ENCODE measurements at regions not wholly inside any gene's neighbourhood (a gene's known extent, or its start where the extent isn't known, plus 50 kb on each side); places are given as distances from the start of the nearest gene placed in this dataset.
A peak's percentile ranks its signal among the peaks of the same experiment; 100 is the strongest.

DNA sequence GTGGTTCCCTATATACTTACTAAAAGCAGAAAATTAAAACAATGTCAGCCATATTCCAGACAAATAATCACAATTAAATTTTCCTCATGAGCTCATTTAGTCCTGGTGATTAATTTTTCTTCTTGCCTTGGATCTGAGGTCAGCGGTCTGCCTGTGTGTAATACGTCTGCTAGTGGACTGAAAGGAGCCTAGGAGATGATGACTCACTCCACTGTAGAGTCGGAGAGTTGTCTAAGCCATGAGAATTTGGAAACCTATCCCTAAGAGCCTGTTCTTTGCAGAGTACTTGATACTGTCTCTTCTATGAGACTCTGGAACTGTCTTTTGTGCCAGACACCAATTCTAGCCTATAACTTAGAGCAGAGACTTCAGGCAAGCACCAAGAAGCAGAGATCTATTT is 94.2 kb upstream of the RAB27B start:
- H3K4me1 Mint-ChIP-seq (ENCODE audit: low read depth) = peaks cover 16% of the 10 kb centered on the region
- H3K36me3 Mint-ChIP-seq (ENCODE audit: insufficient read depth in 2 of 2) = peaks cover 0 to 3% of the 10 kb centered on the region in 2 donors
- H3K27me3 Mint-ChIP-seq (ENCODE audit: low read depth) = peaks cover 6% of the 10 kb centered on the region
- ATAC-seq (replicated peaks in 1 of 2) (no peak), DNase-seq (no peak)
- H3K4me3 Mint-ChIP-seq = no peak overlapping the region
- H3K9me3 Mint-ChIP-seq = peaks cover 0 to 3% of the 10 kb centered on the region in 2 donors
- no peak overlapping the region for H3K27ac Mint-ChIP-seq

DNA sequence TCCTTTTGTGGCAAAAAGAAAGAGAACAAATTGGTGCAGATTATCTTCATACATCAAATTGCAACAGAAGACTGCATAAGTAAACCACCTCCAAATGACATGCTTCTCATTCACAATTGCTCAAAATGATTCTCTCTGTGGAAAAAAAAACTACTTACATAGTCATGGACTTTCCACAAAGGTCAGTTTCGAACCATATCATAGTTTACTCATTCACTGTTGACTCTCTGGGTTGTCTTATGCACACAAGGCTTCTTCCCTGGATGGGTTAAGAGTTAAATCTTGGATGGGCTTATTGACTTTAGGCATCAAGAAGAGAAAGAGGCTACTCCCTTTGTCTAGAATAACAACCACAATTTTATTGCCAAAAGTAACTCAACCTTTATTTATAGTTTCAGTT is 91.3 kb upstream of the RAB27B start:
- Mint-ChIP-seq H3K27me3 (ENCODE audit: low read depth) (no peaks in the 10 kb centered on the region), H3K9me3 (peaks cover 0 to 2% of the 10 kb centered on the region in 2 donors), H3K4me3 (no peak overlapping the region), H3K27ac (no peak overlapping the region), H3K36me3 (ENCODE audit: insufficient read depth in 2 of 2) (peaks cover 0 to 3% of the 10 kb centered on the region in 2 donors), H3K4me1 (ENCODE audit: low read depth) (peaks cover 16% of the 10 kb centered on the region)
- ATAC-seq (replicated peaks in 1 of 2) (peak; percentile 70 to 82), DNase-seq (no peak)

DNA sequence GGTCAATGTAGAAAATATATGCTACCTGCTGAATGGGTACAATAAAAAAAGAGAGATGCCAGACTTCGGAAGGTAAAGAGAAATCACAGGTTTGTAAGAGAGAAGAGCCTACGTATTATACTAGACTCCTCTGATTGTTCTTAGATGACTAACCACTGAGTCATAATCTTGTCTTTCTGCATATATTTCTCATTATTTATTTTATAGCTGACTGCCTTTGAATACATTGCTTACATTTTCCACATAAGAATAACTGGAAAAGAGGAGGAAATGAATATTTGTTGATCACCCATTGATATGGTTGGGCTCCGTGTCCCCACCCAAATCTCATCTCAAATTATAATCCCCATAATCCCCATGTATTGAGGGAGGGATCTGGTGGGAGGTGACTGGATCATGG is 90.3 kb upstream of the RAB27B start:
- Mint-ChIP-seq H3K4me3 (no peak overlapping the region), H3K27me3 (ENCODE audit: low read depth) (no peaks in the 10 kb centered on the region), H3K36me3 (ENCODE audit: insufficient read depth in 2 of 2) (peaks cover 0 to 3% of the 10 kb centered on the region in 2 donors), H3K9me3 (peaks cover 0 to 2% of the 10 kb centered on the region in 2 donors), H3K4me1 (ENCODE audit: low read depth) (peaks cover 16% of the 10 kb centered on the region), H3K27ac (no peak overlapping the region)
- DNase-seq (no peak), ATAC-seq (replicated peaks in 1 of 2) (peak; percentile 49)

DNA sequence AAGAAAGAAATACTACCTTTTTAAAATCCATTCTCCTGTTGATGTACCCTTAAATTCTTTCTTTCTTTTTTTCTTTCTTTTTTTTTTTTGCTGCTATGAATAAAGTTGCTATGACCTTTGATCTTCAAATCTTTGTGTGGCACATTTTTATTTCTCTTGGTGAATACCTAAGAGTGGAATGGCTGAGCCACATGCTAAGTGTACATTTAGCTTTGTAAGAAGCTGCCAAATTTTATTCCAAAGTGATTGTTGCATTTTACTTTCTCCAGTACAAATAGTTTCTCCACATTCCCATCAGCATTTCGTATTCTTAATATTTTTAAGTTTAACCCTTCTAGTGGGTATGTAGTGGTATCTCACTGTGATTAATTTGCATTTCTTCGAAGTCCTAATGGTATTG is 88.8 kb upstream of the RAB27B start:
- no peaks in the 10 kb centered on the region for H3K27me3 Mint-ChIP-seq (ENCODE audit: low read depth)
- H3K36me3 Mint-ChIP-seq (ENCODE audit: insufficient read depth in 2 of 2) = peaks cover 0 to 3% of the 10 kb centered on the region in 2 donors
- peaks cover 0 to 2% of the 10 kb centered on the region in 2 donors for H3K9me3 Mint-ChIP-seq
- DNase-seq = no peak
- ATAC-seq (replicated peaks in 1 of 2) = no peak
- peaks cover 16% of the 10 kb centered on the region for H3K4me1 Mint-ChIP-seq (ENCODE audit: low read depth)
- no peak overlapping the region for H3K4me3 Mint-ChIP-seq
- no peak overlapping the region for H3K27ac Mint-ChIP-seq

DNA sequence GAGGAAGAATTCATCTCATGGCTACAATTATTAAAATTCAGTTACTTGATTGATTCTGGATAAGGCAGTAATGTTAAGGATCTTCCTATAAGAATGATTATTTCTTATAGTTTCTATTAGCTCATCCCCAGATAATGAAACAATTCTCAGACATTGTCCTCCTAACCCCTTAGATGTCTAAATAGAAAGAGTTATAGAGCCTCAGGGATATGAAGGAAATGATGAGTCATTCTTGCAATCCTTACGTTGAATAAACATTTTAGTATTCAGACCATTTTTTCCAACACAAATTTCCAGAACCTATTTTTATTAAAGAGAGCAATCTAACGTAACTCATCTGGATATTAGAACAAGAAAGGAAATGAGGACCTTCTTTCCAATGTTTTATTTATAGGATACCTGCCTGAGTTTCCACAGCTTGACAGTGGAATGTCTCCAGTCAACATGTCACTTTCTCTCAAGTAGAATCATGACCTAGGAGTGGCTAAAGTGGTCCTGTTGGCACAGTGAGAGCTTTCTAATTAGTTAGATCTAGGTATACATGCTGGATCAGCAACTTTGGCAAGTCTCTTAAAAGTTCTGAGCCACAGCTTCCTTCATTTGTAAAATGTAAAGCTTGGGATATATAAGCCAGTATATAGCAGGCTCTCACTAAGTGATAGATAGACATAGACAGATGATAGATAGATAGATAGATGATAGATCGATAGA is 88.0 kb upstream of the RAB27B start:
- Mint-ChIP-seq H3K36me3 (ENCODE audit: insufficient read depth in 2 of 2) (peaks cover 0 to 3% of the 10 kb centered on the region in 2 donors), H3K4me1 (ENCODE audit: low read depth) (peaks cover 16% of the 10 kb centered on the region), H3K9me3 (peaks cover 0 to 2% of the 10 kb centered on the region in 2 donors), H3K4me3 (no peak overlapping the region), H3K27me3 (ENCODE audit: low read depth) (no peaks in the 10 kb centered on the region), H3K27ac (no peak overlapping the region)
- ATAC-seq (replicated peaks in 1 of 2) (no peak), DNase-seq (no peak)

DNA sequence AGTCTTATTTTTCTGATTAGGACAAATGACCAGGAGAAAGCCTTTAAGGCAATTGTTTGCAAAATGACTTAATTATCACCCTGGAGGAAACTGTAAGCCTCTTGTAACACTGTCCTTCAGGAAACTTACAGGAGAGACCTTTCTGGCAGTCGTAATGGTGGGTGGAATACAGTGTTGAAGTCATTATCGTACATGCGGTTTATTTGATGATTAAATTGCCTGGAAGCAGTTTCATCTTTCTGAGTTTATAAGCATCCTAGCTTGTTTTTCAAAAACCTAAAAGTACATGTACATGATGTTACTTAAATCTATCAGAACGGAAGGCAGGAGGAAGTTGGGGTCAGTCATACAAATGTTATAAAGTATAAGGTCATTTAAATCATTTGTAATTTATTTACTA is 86.2 kb upstream of the RAB27B start:
- peaks cover 0 to 2% of the 10 kb centered on the region in 2 donors for H3K9me3 Mint-ChIP-seq
- no peak overlapping the region for H3K27ac Mint-ChIP-seq
- DNase-seq (no peak), ATAC-seq (replicated peaks in 1 of 2) (no peak)
- peaks cover 7% of the 10 kb centered on the region for H3K4me1 Mint-ChIP-seq (ENCODE audit: low read depth)
- H3K27me3 Mint-ChIP-seq (ENCODE audit: low read depth) = no peaks in the 10 kb centered on the region
- peaks cover 0 to 3% of the 10 kb centered on the region in 2 donors for H3K36me3 Mint-ChIP-seq (ENCODE audit: insufficient read depth in 2 of 2)
- no peak overlapping the region for H3K4me3 Mint-ChIP-seq

DNA sequence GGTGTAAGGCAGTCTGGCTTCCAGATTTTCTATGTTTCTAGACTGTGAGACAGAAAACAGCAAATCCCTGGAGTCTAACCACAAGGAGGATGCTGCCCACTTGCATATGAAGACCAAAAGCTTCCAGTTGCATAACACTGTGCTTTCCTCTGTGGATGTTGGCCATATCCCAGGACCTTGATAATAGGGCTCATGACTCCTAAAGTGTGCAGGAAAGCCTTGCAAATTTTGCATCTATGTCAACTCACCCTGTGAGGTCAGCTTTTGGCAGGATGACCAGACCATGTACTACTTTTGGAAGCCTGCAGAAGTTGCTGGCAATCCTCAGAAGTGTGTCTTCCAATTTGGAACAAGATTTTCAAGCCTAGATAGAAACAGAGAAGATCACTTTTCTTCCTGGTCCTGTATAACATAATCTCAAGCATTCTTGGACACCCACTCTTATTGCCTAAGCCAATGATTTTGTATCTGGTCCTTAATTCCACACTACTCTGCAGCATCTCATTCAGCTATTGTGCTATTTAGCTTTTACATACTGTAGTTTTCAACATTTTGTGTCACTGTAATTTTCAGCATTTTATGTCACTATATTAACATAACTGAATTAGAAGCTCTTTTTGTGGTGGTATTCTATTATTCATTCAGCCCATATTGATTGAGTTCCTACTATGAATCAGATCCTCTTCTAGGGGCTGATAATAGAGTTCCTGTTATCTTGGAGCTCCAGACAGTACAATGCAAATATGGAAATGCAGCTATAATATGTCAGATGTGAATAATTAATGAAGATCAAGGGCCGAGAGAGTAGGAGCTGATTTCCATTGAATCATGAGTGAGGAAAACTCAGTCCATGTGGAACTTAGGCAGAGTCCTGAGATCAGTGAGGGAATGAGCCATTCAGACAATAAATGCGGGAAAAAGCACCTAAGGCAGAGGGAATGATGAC is 85.3 kb upstream of the RAB27B start:
- no peak overlapping the region for H3K4me3 Mint-ChIP-seq
- H3K27ac Mint-ChIP-seq = no peak overlapping the region
- H3K4me1 Mint-ChIP-seq (ENCODE audit: low read depth) = peaks cover 3% of the 10 kb centered on the region
- H3K36me3 Mint-ChIP-seq (ENCODE audit: insufficient read depth in 2 of 2) = peaks cover 0 to 3% of the 10 kb centered on the region in 2 donors
- DNase-seq (no peak), ATAC-seq (replicated peaks in 1 of 2) (no peak)
- H3K9me3 Mint-ChIP-seq = peaks cover 0 to 2% of the 10 kb centered on the region in 2 donors
- no peaks in the 10 kb centered on the region for H3K27me3 Mint-ChIP-seq (ENCODE audit: low read depth)

DNA sequence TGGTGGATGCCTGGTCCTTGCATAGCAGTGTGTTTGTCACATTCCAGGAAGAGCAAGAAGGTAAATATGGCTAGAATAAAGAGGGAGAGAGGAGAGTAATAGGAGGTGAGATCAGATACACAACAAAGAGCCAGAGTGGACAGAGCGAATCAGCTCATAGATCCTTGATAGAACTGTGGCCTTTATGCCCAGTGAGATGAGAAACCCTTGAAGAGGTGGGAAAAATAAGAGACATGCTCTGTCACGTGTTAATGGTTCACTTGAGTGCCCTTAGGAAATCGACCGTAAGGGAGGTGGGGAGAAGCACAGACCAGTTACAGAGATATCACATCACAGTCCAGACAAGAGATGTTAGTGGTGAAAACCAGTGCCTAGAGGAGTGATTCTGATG is 84.7 kb upstream of the RAB27B start:
- Mint-ChIP-seq H3K36me3 (ENCODE audit: insufficient read depth in 2 of 2) (peaks cover 0 to under 1% of the 10 kb centered on the region in 2 donors), H3K27me3 (ENCODE audit: low read depth) (no peaks in the 10 kb centered on the region), H3K27ac (no peak overlapping the region), H3K4me3 (no peak overlapping the region), H3K4me1 (ENCODE audit: low read depth) (no peaks in the 10 kb centered on the region), H3K9me3 (no peaks in the 10 kb centered on the region)
- no peak for DNase-seq
- ATAC-seq (replicated peaks in 1 of 2) = no peak

DNA sequence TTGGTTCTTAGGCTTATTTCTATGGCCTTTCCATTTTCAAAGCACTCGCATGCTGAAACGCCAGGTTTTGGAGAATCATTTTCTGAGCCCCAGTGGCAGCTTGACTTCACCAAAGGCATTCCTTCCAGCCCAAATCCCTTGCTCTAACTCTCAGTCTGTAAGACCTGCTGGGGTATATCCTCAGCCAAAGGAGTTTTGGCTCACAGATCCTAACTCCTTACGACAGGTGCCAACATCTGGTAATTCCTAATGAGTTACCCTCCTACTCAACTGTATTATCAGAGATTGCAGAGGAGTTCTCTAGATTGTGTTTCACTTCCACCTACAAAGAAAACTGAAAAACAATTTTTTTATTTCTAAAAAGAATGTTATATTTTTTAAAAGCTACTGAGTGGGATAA is 79.0 kb upstream of the RAB27B start:
- ATAC-seq (replicated peaks in 1 of 2) (no peak), DNase-seq (no peak)
- Mint-ChIP-seq H3K27ac (no peak overlapping the region), H3K4me3 (no peak overlapping the region), H3K27me3 (ENCODE audit: low read depth) (peaks cover 22% of the 10 kb centered on the region), H3K36me3 (ENCODE audit: insufficient read depth in 2 of 2) (no peaks in the 10 kb centered on the region), H3K9me3 (no peaks in the 10 kb centered on the region), H3K4me1 (ENCODE audit: low read depth) (no peaks in the 10 kb centered on the region)

DNA sequence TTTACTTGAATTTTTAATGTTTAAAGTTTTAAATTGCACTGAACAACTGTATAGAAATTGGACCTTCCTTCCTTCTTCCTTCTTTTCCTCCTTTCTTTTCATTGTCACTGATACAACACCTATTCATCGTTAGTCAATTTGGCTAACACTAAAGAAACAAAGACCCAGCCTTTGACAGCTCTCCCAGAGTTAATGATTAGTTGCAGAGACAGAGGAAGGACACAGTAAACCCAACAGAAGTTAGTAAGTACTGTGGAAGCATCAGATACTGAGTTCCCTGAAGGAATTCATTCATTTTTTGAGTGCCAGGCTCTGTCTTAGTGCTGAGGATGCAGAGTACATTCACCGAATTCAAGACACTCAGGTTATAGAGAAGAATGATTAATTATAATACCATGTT is 77.9 kb upstream of the RAB27B start:
- no peak for DNase-seq
- H3K4me3 Mint-ChIP-seq = no peak overlapping the region
- no peak overlapping the region for H3K27ac Mint-ChIP-seq
- no peaks in the 10 kb centered on the region for H3K36me3 Mint-ChIP-seq (ENCODE audit: insufficient read depth in 2 of 2)
- ATAC-seq (replicated peaks in 1 of 2) = no peak
- no peaks in the 10 kb centered on the region for H3K4me1 Mint-ChIP-seq (ENCODE audit: low read depth)
- no peaks in the 10 kb centered on the region for H3K9me3 Mint-ChIP-seq
- peaks cover 26% of the 10 kb centered on the region for H3K27me3 Mint-ChIP-seq (ENCODE audit: low read depth)

DNA sequence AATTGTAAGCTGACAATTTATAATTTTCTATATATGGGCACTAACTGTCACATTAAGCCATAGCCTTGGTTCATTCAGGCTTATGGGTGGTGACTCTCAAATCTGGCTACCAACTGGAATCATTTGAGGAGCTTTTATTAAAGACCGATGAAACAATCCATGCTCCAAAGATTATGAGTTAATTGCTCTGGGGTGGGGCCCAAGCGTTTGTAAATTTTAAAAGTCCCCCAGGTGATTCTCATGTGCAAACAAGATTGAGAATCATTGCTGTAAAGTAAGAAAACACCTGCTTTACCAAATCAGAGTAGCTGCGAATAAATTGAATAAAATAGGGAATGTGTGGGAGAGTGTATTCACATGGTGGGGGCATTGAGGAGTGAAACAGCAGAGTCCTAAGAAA is 76.1 kb upstream of the RAB27B start:
- Mint-ChIP-seq H3K27ac (no peak overlapping the region), H3K4me1 (ENCODE audit: low read depth) (no peaks in the 10 kb centered on the region), H3K9me3 (no peaks in the 10 kb centered on the region), H3K27me3 (ENCODE audit: low read depth) (peaks cover 26% of the 10 kb centered on the region), H3K4me3 (no peak overlapping the region), H3K36me3 (ENCODE audit: insufficient read depth in 2 of 2) (no peaks in the 10 kb centered on the region)
- no peak for ATAC-seq (replicated peaks in 1 of 2)
- no peak for DNase-seq

DNA sequence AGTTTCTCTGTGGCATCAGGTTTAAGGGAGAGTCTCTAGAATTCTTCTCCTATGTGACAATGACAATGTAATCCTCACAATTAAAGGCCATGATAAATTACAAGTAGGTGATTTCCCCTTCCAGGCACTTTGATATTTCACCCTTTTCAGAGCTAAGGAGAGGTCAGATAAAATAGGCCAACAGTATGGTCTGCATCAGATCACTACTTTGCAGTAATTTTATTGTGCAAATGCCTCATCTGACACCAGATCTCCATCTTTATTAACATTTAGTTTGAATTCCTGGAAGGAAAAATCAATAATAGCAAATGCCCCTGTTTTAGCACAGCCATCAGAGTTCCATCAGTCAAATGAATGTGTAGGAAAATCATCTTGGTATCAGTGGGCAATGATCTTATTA is 72.8 kb upstream of the RAB27B start:
- H3K27ac Mint-ChIP-seq = no peak overlapping the region
- no peak overlapping the region for H3K4me3 Mint-ChIP-seq
- H3K27me3 Mint-ChIP-seq (ENCODE audit: low read depth) = peaks cover 26% of the 10 kb centered on the region
- H3K36me3 Mint-ChIP-seq (ENCODE audit: insufficient read depth in 2 of 2) = no peaks in the 10 kb centered on the region
- ATAC-seq (replicated peaks in 1 of 2) = no peak
- DNase-seq = no peak
- H3K4me1 Mint-ChIP-seq (ENCODE audit: low read depth) = no peaks in the 10 kb centered on the region
- no peaks in the 10 kb centered on the region for H3K9me3 Mint-ChIP-seq

DNA sequence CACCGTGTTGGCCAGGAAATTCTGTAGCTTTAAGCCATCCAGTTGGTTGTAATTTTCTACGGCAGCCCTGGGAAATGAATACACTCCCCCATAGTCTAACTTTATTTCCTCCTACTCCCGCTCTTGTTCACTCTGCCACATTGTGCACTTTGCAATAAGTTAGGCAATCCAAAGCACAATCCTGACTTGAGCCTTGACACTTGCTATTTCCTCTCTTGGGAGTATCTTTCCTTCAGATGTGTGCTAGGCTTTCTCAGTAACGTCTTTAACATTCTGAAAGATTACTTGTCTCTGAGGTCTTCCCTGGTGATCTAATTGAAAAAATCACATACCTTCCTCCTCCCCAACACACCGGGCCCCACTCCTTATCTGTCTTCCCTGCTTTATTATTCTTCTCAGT is 65.9 kb upstream of the RAB27B start:
- DNase-seq = no peak
- Mint-ChIP-seq H3K27me3 (ENCODE audit: low read depth) (peaks cover 29% of the 10 kb centered on the region), H3K27ac (no peak overlapping the region), H3K36me3 (ENCODE audit: insufficient read depth in 2 of 2) (no peaks in the 10 kb centered on the region), H3K4me1 (ENCODE audit: low read depth) (no peaks in the 10 kb centered on the region), H3K9me3 (no peaks in the 10 kb centered on the region), H3K4me3 (no peak overlapping the region)
- ATAC-seq (replicated peaks in 1 of 2) = no peak

Measured in activated T-cell treated with anti-CD3 and anti-CD28 coated beads, Interleukin-2, amount 50 U/mL, for 72 hours (primary cell).